MM.1S (cell line): ENCODE measurements at regions not wholly inside any gene's neighbourhood (a gene's known extent, or its start where the extent isn't known, plus 50 kb on each side); places are given as distances from the start of the nearest gene placed in this dataset.

Experiments used
- DNase-seq: peaks from one replicate; pipeline ENCODE4 v3.0.0-alpha.2; 2015
- H2AFZ ChIP-seq: fragments of 300-600 bp; sonication (generic); 2 replicates; pipeline ENCODE4 v1.6.0; 2016; ENCODE audit warnings: antibody characterized with exemption, low read length
- H3F3A ChIP-seq: fragments of 300-600 bp; sonication (generic); 2 replicates; pipeline ENCODE4 v1.6.1; 2016; ENCODE audit warnings: mild to moderate bottlenecking, antibody characterized with exemption, low read length, moderate library complexity, mixed read lengths; ENCODE audit not compliant: insufficient read depth
- H3K27ac ChIP-seq: fragments of 300-600 bp; sonication (generic); 2 replicates; pipeline ENCODE4 v1.5.1; 2016; ENCODE audit warnings: mild to moderate bottlenecking, low read length
- H3K27me3 ChIP-seq: fragments of 300-600 bp; sonication (generic); replicated peaks from 2 replicates; pipeline ENCODE4 v1.6.0; 2016; ENCODE audit warnings: low read length; ENCODE audit not compliant: insufficient read depth
- H3K36me3 ChIP-seq: fragments of 300-600 bp; sonication (generic); replicated peaks from 2 replicates; pipeline ENCODE4 v1.6.1; 2016; ENCODE audit warnings: mild to moderate bottlenecking, low read length, mixed read lengths; ENCODE audit not compliant: insufficient read depth
- H3K4me1 ChIP-seq: fragments of 300-600 bp; sonication (generic); 2 replicates; pipeline ENCODE4 v1.6.1; 2016; ENCODE audit warnings: low read length, mixed read lengths
- H3K4me2 ChIP-seq: fragments of 300-600 bp; sonication (generic); 2 replicates; pipeline ENCODE4 v1.6.0; 2016; ENCODE audit warnings: low read depth, low read length
- H3K4me3 ChIP-seq: fragments of 300-600 bp; sonication (generic); 2 replicates; pipeline ENCODE4 v1.5.1; 2016; ENCODE audit warnings: low read length, mixed read lengths
- H3K79me2 ChIP-seq: fragments of 300-600 bp; sonication (generic); 2 replicates; pipeline ENCODE4 v1.6.1; 2016; ENCODE audit warnings: mixed run types, low read length, mixed read lengths
- H3K9ac ChIP-seq: fragments of 300-600 bp; sonication (generic); 2 replicates; pipeline ENCODE4 v1.6.1; 2016; ENCODE audit warnings: low read length, mixed read lengths
- H3K9me2 ChIP-seq: fragments of 300-600 bp; sonication (generic); replicated peaks from 2 replicates; pipeline ENCODE4 v1.6.1; 2016; ENCODE audit warnings: mild to moderate bottlenecking, low read length, mixed read lengths; ENCODE audit not compliant: insufficient read depth
- H3K9me3 ChIP-seq: fragments of 300-600 bp; sonication (generic); replicated peaks from 2 replicates; pipeline ENCODE4 v1.6.1; 2016; ENCODE audit warnings: mild to moderate bottlenecking, low read length, mixed read lengths; ENCODE audit not compliant: insufficient read depth
- H4K20me1 ChIP-seq: fragments of 300-600 bp; sonication (generic); 2 replicates; pipeline ENCODE4 v1.6.1; 2016; ENCODE audit warnings: mild to moderate bottlenecking, low read length, moderate library complexity, mixed read lengths; ENCODE audit not compliant: insufficient read depth
- CTCF ChIP-seq: fragments of 300-600 bp; sonication (generic); IDR thresholded peaks from 2 replicates; pipeline ENCODE4 v1.5.1; 2016; ENCODE audit warnings: antibody characterized with exemption, low read length, mixed read lengths
- EZH2 ChIP-seq: fragments of 300-600 bp; sonication (generic); optimal IDR thresholded peaks from 2 replicates; pipeline ENCODE3; 2017; ENCODE audit warnings: low read depth, mild to moderate bottlenecking, antibody characterized with exemption, low read length, mixed read lengths
- EZH2phosphoT487 ChIP-seq: fragments of 300-600 bp; sonication (generic); IDR thresholded peaks from 2 replicates; pipeline ENCODE4 v1.6.1; 2018; ENCODE audit warnings: antibody characterized with exemption, low read length

GRCh38 chr3:166248784-166249183 is 411.6 kb upstream of the BCHE start:
- Histone ChIP-seq H3K27ac (no peak overlapping the region), H3K36me3 (no peaks in the 10 kb centered on the region), H3K4me2 (no peak overlapping the region), H3K79me2 (no peaks in the 10 kb centered on the region), H3K9me2 (no peaks in the 10 kb centered on the region), H4K20me1 (no peaks in the 10 kb centered on the region), H3F3A (no peaks in the 10 kb centered on the region), H2AFZ (no peak overlapping the region), H3K27me3 (no peaks in the 10 kb centered on the region), H3K4me3 (no peak overlapping the region), H3K9me3 (no peaks in the 10 kb centered on the region), H3K4me1 (no peaks in the 10 kb centered on the region), H3K9ac (no peak overlapping the region)
- no peak for DNase-seq
- TF ChIP-seq CTCF: no peak
- TF ChIP-seq EZH2: no peak
- no peak for TF ChIP-seq EZH2phosphoT487

DNA sequence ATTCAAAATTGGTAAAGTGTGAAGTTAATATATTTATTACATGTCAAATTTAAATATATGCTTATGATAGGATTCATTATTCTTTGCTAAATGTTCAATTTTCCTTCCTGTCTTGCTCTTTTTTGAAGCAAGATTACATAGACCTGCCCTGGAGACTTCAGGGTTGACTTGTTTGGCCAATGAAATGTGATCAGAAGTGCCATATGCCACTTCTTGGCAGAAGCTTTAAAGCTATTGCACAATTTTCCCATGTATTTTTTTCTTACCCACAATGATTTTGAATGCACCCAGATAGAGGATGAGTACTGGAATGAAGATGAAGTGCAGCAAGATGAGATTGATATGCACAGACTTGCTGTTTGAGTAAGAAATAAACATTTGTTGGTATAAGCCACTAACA is 406.3 kb upstream of the BCHE start:
- Histone ChIP-seq H3K9me3 (no peaks in the 10 kb centered on the region), H3K79me2 (no peaks in the 10 kb centered on the region), H3K4me2 (no peak overlapping the region), H3K9ac (no peak overlapping the region), H3K4me1 (no peaks in the 10 kb centered on the region), H3K27ac (no peak overlapping the region), H3K4me3 (no peak overlapping the region), H4K20me1 (no peaks in the 10 kb centered on the region), H2AFZ (no peak overlapping the region), H3F3A (no peaks in the 10 kb centered on the region), H3K9me2 (no peaks in the 10 kb centered on the region), H3K36me3 (no peaks in the 10 kb centered on the region), H3K27me3 (no peaks in the 10 kb centered on the region)
- DNase-seq: no peak
- no peak for TF ChIP-seq EZH2
- TF ChIP-seq EZH2phosphoT487: no peak
- no peak for TF ChIP-seq CTCF

DNA sequence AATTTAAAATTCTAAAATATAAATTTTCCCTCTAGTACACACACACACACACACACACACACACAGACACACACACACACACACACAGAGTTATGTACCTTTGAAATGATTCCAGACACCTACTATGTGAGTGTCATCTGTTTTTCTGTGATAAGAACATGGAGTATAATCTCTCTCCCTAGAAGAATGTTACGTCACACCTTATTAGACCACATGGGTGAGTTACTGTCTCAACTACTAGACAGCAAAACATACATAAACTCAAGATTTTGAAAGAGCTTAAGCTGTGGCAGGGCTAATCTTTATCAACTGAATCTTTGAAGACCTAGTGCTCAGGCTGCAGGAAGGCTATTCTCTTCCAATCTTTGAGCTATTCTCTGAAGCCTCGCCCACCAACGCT is 385.9 kb upstream of the BCHE start:
- no peaks in the 10 kb centered on the region for H3F3A ChIP-seq
- no peaks in the 10 kb centered on the region for H3K27me3 ChIP-seq
- no peak for DNase-seq
- no peak overlapping the region for H3K9ac ChIP-seq
- TF ChIP-seq CTCF (no peak), EZH2 (no peak), EZH2phosphoT487 (no peak)
- no peaks in the 10 kb centered on the region for H3K36me3 ChIP-seq
- no peaks in the 10 kb centered on the region for H3K9me3 ChIP-seq
- no peaks in the 10 kb centered on the region for H3K79me2 ChIP-seq
- no peak overlapping the region for H2AFZ ChIP-seq
- H3K9me2 ChIP-seq: no peaks in the 10 kb centered on the region
- H4K20me1 ChIP-seq: no peaks in the 10 kb centered on the region
- no peak overlapping the region for H3K4me3 ChIP-seq
- no peak overlapping the region for H3K27ac ChIP-seq
- H3K4me2 ChIP-seq: no peak overlapping the region
- H3K4me1 ChIP-seq: no peaks in the 10 kb centered on the region
